Stomach (tissue), 4 donors: ENCODE measurements at regions not wholly inside any gene's neighbourhood (a gene's known extent, or its start where the extent isn't known, plus 50 kb on each side); places are given as distances from the start of the nearest gene placed in this dataset.

Experiments used
- EP300 ChIP-seq: sonication (generic); formaldehyde crosslinking; IDR thresholded peaks from one replicate; pipeline ENCODE4 v1.6.1; 2017; ENCODE audit warnings: antibody characterized with exemption
- POLR2AphosphoS5 ChIP-seq, 3 donors: sonication (generic); formaldehyde crosslinking; IDR thresholded peaks; one replicate each; pipeline ENCODE4 v1.6.1; 2016; ENCODE audit warnings: antibody characterized with exemption in 3 of 3
- TF ChIP-seq, protein P1 (sequence below), 7 experiments: fragments of 450-650 bp in 4 of 7; fragments of 200-600 bp in 3 of 7; sonication (generic) in 3 of 7; IDR thresholded peaks; one replicate each; pipeline ENCODE4 v1.5.1; 2016 to 2019; ENCODE audit warnings: antibody characterized with exemption in 7 of 7, control low read depth in 2 of 7, mild to moderate bottlenecking in 1 of 7

DNA sequence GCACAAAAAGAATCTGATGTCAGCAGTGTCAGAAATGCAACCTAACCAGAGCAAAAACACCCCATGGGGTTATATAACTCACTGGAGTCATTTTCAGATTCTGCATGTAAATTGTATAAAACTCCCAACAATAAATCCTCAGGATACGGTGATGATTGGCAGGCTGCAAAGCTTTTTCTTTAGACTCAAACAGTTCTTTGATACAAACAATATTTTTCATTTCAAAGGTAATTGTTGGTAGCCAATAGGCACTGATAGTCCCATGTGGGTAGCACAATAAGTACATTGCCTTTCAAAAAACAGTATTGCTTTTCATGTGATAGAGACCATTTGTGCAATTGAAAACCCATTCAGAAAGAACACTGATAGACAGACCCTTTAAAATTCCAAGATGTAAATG, 98.0 kb downstream of the TMEM26 start:
- TF ChIP-seq, protein P1, sequence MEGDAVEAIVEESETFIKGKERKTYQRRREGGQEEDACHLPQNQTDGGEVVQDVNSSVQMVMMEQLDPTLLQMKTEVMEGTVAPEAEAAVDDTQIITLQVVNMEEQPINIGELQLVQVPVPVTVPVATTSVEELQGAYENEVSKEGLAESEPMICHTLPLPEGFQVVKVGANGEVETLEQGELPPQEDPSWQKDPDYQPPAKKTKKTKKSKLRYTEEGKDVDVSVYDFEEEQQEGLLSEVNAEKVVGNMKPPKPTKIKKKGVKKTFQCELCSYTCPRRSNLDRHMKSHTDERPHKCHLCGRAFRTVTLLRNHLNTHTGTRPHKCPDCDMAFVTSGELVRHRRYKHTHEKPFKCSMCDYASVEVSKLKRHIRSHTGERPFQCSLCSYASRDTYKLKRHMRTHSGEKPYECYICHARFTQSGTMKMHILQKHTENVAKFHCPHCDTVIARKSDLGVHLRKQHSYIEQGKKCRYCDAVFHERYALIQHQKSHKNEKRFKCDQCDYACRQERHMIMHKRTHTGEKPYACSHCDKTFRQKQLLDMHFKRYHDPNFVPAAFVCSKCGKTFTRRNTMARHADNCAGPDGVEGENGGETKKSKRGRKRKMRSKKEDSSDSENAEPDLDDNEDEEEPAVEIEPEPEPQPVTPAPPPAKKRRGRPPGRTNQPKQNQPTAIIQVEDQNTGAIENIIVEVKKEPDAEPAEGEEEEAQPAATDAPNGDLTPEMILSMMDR (IDR thresholded peaks at IDR 0.05), result no peak
- TF ChIP-seq EP300 (no peak), POLR2AphosphoS5 (IDR thresholded peaks at IDR 0.05) (no peak)
